H9 (cell line): ENCODE measurements at regions not wholly inside any gene's neighbourhood (a gene's known extent, or its start where the extent isn't known, plus 50 kb on each side); places are given as distances from the start of the nearest gene placed in this dataset.

ENCODE experiments used
- DNase-seq: peaks from one replicate; pipeline ENCODE4 v3.0.0-alpha.2; 2017
- H2AFZ ChIP-seq: one replicate; pipeline ENCODE4 v1.6.1; 2013; ENCODE audit warnings: mild to moderate bottlenecking, low read length, control low read depth, moderate library complexity
- H2AK5ac ChIP-seq: 2 replicates; pipeline ENCODE4 v1.6.1; 2013; ENCODE audit warnings: low read length, control low read depth, mixed read lengths; ENCODE audit not compliant: insufficient read length
- H2BK120ac ChIP-seq: one replicate; pipeline ENCODE4 v1.6.1; 2013; ENCODE audit warnings: low read depth, mild to moderate bottlenecking, low read length, control low read depth, inconsistent platforms; ENCODE audit not compliant: poor library complexity, severe bottlenecking
- H2BK12ac ChIP-seq: 2 replicates; pipeline ENCODE4 v1.6.1; 2013; ENCODE audit warnings: low read length, control low read depth, mixed read lengths, low read depth; ENCODE audit not compliant: insufficient read length
- H2BK15ac ChIP-seq: 2 replicates; pipeline ENCODE4 v1.6.1; 2013; ENCODE audit warnings: low read depth, low read length, control low read depth
- H2BK20ac ChIP-seq: one replicate; pipeline ENCODE4 v1.6.1; 2013; ENCODE audit warnings: low read depth, mild to moderate bottlenecking, low read length, control low read depth, inconsistent platforms; ENCODE audit not compliant: poor library complexity, severe bottlenecking
- H2BK5ac ChIP-seq: 2 replicates; pipeline ENCODE4 v1.6.1; 2013; ENCODE audit warnings: low read length, control low read depth, mixed read lengths; ENCODE audit not compliant: insufficient read length
- H3K14ac ChIP-seq: 2 replicates; pipeline ENCODE4 v1.6.1; 2013; ENCODE audit warnings: low read length, control low read depth; ENCODE audit not compliant: insufficient read depth
- H3K18ac ChIP-seq: 2 replicates; pipeline ENCODE4 v1.6.1; 2013; ENCODE audit warnings: low read depth, mild to moderate bottlenecking, mixed read lengths, low read length, control low read depth; ENCODE audit not compliant: insufficient read length
- H3K23ac ChIP-seq: 2 replicates; pipeline ENCODE4 v1.6.1; 2013; ENCODE audit warnings: low read length, control low read depth, mixed read lengths, low read depth; ENCODE audit not compliant: insufficient read length
- H3K23me2 ChIP-seq: 2 replicates; pipeline ENCODE4 v1.6.1; 2013; ENCODE audit warnings: low read depth, mild to moderate bottlenecking, mixed read lengths, low read length, control low read depth; ENCODE audit not compliant: insufficient read length, poor library complexity, severe bottlenecking
- H3K27ac ChIP-seq: 2 replicates; pipeline ENCODE4 v1.5.1; 2013; ENCODE audit warnings: low read length, control low read depth, mixed read lengths, low read depth; ENCODE audit not compliant: insufficient read length
- H3K27me3 ChIP-seq: 2 replicates; pipeline ENCODE4 v1.6.1; 2013; ENCODE audit warnings: low read length, control low read depth, inconsistent platforms; ENCODE audit not compliant: insufficient read depth
- H3K4ac ChIP-seq: 2 replicates; pipeline ENCODE4 v1.6.1; 2013; ENCODE audit warnings: low read depth, mild to moderate bottlenecking, control low read depth, inconsistent platforms, low read length, moderate library complexity
- H3K4me1 ChIP-seq: 2 replicates; pipeline ENCODE4 v1.6.1; 2013; ENCODE audit warnings: low read length, control low read depth, inconsistent platforms; ENCODE audit not compliant: insufficient read depth
- H3K4me2 ChIP-seq: 2 replicates; pipeline ENCODE4 v1.6.1; 2013; ENCODE audit warnings: low read length, control low read depth, mixed read lengths; ENCODE audit not compliant: insufficient read length, insufficient read depth
- H3K56ac ChIP-seq: 2 replicates; pipeline ENCODE4 v1.6.1; 2013; ENCODE audit warnings: low read depth, mild to moderate bottlenecking, mixed read lengths, low read length, control low read depth; ENCODE audit not compliant: insufficient read length
- H3K79me1 ChIP-seq: 2 replicates; pipeline ENCODE4 v1.6.1; 2013; ENCODE audit warnings: low read depth, mild to moderate bottlenecking, moderate library complexity, low read length, control low read depth, inconsistent platforms; ENCODE audit not compliant: insufficient read depth, poor library complexity, severe bottlenecking
- H3K79me2 ChIP-seq: 2 replicates; pipeline ENCODE4 v1.6.1; 2013; ENCODE audit warnings: low read length, control low read depth, inconsistent platforms; ENCODE audit not compliant: insufficient read depth
- H3K9ac ChIP-seq: 2 replicates; pipeline ENCODE4 v1.6.1; 2013; ENCODE audit warnings: low read length, control low read depth, mixed read lengths; ENCODE audit not compliant: insufficient read length; ENCODE audit errors: extremely low read depth
- H3K9me3 ChIP-seq: one replicate; pipeline ENCODE4 v1.6.1; 2013; ENCODE audit warnings: low read depth, low read length, inconsistent platforms; ENCODE audit not compliant: control insufficient read depth
- H3T11ph ChIP-seq: one replicate; pipeline ENCODE4 v1.6.1; 2013; ENCODE audit warnings: mild to moderate bottlenecking, low read length, control low read depth, inconsistent platforms
- H4K20me1 ChIP-seq: one replicate; pipeline ENCODE4 v1.6.1; 2013; ENCODE audit not compliant: control insufficient read depth, insufficient read length, insufficient read depth
- H4K5ac ChIP-seq: 2 replicates; pipeline ENCODE4 v1.6.1; 2013; ENCODE audit warnings: low read depth, mild to moderate bottlenecking, mixed read lengths, low read length, control low read depth; ENCODE audit not compliant: insufficient read length
- H4K8ac ChIP-seq: replicated peaks from 2 replicates; pipeline ENCODE4 v1.6.1; 2013; ENCODE audit warnings: low read length, control low read depth, mixed read lengths, low read depth; ENCODE audit not compliant: insufficient read length
- H4K91ac ChIP-seq: 2 replicates; pipeline ENCODE4 v1.6.1; 2013; ENCODE audit warnings: low read depth, mild to moderate bottlenecking, moderate library complexity, mixed read lengths, low read length, control low read depth; ENCODE audit not compliant: insufficient read length
- H3K27ac Mint-ChIP-seq, 3 experiments: 2 replicates in 2 of 3; 3 replicates in 1 of 3; pipeline ENCODE4 v1.8.0; 2020 to 2021; ENCODE audit warnings: mixed read lengths in 3 of 3, mild to moderate bottlenecking in 1 of 3, moderate library complexity in 1 of 3
- H3K27me3 Mint-ChIP-seq: 2 replicates; pipeline ENCODE4 v1.8.0; 2021; ENCODE audit warnings: low read depth, mild to moderate bottlenecking, moderate library complexity, mixed read lengths
- H3K36me3 Mint-ChIP-seq, 3 experiments: 2 replicates in 2 of 3; 3 replicates in 1 of 3; pipeline ENCODE4 v1.8.0; 2020 to 2021; ENCODE audit warnings: low read depth in 3 of 3, mixed read lengths in 3 of 3; ENCODE audit not compliant: insufficient read depth in 1 of 3
- H3K4me1 Mint-ChIP-seq, 2 experiments: 2 replicates each; pipeline ENCODE4 v1.8.0; 2020; ENCODE audit warnings: mixed read lengths in 2 of 2
- H3K4me3 Mint-ChIP-seq, 2 experiments: 2 replicates in 1 of 2; 3 replicates in 1 of 2; pipeline ENCODE4 v1.8.0; 2020 to 2021; ENCODE audit warnings: mild to moderate bottlenecking in 2 of 2, mixed read lengths in 2 of 2, moderate library complexity in 1 of 2
- H3K9me3 Mint-ChIP-seq, 2 experiments: 2 replicates in 1 of 2; 3 replicates in 1 of 2; pipeline ENCODE4 v1.8.0; 2020; ENCODE audit warnings: mild to moderate bottlenecking in 2 of 2, mixed read lengths in 2 of 2, moderate library complexity in 1 of 2
- CTCF ChIP-seq: fragments of 200-600 bp; sonication (generic); conservative IDR thresholded peaks from 3 replicates; pipeline ENCODE4 v1.8.0; 2021; ENCODE audit warnings: antibody characterized with exemption, mild to moderate bottlenecking
- whole genome bisulfite sequencing: extraction: QIAGEN DNeasy Blood & Tissue Kit; methylation state at CpG from one replicate; pipeline ENCODE4 v1.1.7; 2013; ENCODE audit warnings: missing lambda C conversion rate, low lambda C conversion rate, mixed read lengths; ENCODE audit not compliant: insufficient read length; ENCODE audit errors: extremely low coverage; 5-methylcytosine and 5-hydroxymethylcytosine counted together

DNA sequence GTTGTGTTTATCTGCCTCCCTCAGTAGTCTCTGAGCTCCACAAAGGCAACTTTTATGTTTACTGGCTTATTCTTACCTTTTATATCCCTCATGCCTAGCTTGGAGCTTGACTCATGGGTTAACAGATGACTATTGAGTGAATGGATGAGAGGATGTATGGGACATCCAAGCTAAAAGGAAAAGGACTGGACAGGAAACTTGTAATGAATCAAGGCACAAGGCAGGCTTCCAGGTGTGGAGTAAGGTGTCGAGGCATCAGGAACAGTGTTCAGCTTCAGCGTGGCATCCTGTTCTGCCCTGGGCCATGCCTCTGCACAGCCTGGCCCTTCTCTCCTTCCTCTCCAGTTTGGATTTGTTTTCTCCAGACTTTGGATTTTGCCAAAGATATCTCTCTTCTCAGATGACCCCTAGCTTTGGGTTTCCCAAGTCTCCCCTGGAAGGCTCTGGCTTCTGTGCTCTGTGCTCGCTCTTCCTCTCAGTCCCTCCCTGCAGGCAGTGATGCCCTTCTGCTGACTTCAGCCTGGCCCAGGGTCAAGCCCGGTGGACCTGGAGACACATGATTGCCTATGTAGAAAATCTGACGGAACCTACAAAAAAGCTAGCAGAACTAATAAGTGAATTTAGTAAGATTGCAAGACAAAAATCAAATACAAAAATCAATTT lies 367.3 kb downstream of the CXCL12 start:
- H3K4me1 Mint-ChIP-seq = peaks cover 10 to 12% of the 10 kb centered on the region in 2 experiments
- Histone ChIP-seq H3K23me2 (no peaks in the 10 kb centered on the region), H3K4me2 (no peak overlapping the region), H3K79me1 (no peaks in the 10 kb centered on the region), H3K4ac (no peak overlapping the region), H2BK15ac (no peak overlapping the region), H3K27ac (no peak overlapping the region), H4K20me1 (no peaks in the 10 kb centered on the region), H3K18ac (no peak overlapping the region), H4K5ac (no peak overlapping the region), H3K79me2 (no peaks in the 10 kb centered on the region), H3T11ph (no peak overlapping the region), H4K91ac (no peak overlapping the region), H4K8ac (no peak overlapping the region), H3K4me1 (no peaks in the 10 kb centered on the region), H3K14ac (no peak overlapping the region), H2AFZ (no peak overlapping the region), H2BK20ac (no peak overlapping the region), H2BK12ac (no peak overlapping the region), H3K56ac (no peak overlapping the region), H3K9me3 (no peaks in the 10 kb centered on the region), H3K9ac (no peak overlapping the region), H2BK120ac (no peak overlapping the region), H3K27me3 (no peaks in the 10 kb centered on the region), H2AK5ac (no peak overlapping the region), H3K23ac (no peak overlapping the region), H2BK5ac (no peak overlapping the region)
- no CpG with 5 or more reads among the region's 5 CpGs for WGBS
- no peak overlapping the region for H3K4me3 Mint-ChIP-seq
- no peak for DNase-seq
- TF ChIP-seq CTCF = no peak
- H3K27me3 Mint-ChIP-seq = no peaks in the 10 kb centered on the region; the same call in 1 of the 2 replicates
- H3K36me3 Mint-ChIP-seq = no peaks in the 10 kb centered on the region; a peak in 1 of 7 replicates
- H3K9me3 Mint-ChIP-seq = peaks cover 3 to 8% of the 10 kb centered on the region in 2 experiments; a peak in 2 of 5 replicates
- H3K27ac Mint-ChIP-seq = no peak overlapping the region
